HepG2 (cell line): ENCODE measurements at regions not wholly inside any gene's neighbourhood (a gene's known extent, or its start where the extent isn't known, plus 50 kb on each side); places are given as distances from the start of the nearest gene placed in this dataset.

Source experiments
- ARID2 ChIP-seq: sonication (generic); formaldehyde crosslinking; IDR thresholded peaks from 2 replicates; pipeline ENCODE4 v1.8.1; 2022; ENCODE audit warnings: mild to moderate bottlenecking, missing genetic modification reagents, borderline replicate concordance
- FOSL1 ChIP-seq: sonication (generic); formaldehyde crosslinking; IDR thresholded peaks from 2 replicates; pipeline ENCODE4 v1.9.0; 2021; ENCODE audit warnings: missing genetic modification reagents, borderline replicate concordance
- HIVEP1 ChIP-seq: sonication (generic); formaldehyde crosslinking; IDR thresholded peaks from 2 replicates; pipeline ENCODE4 v1.4.0; 2020; ENCODE audit warnings: mild to moderate bottlenecking, missing genetic modification reagents
- HMGXB4 ChIP-seq, 2 experiments: sonication (generic) in 1 of 2; formaldehyde crosslinking in 1 of 2; IDR thresholded peaks; 2 replicates each; pipeline versions ENCODE4 v1.4.0 to v1.6.1; 2018 to 2020; ENCODE audit warnings: missing genetic modification reagents in 2 of 2, borderline replicate concordance in 1 of 2, low read depth in 1 of 2, mild to moderate bottlenecking in 1 of 2, missing biosample characterization in 1 of 2
- HNRNPLL ChIP-seq: fragments of 200-400 bp; formaldehyde crosslinking; IDR thresholded peaks from 2 replicates; pipeline ENCODE4 v1.6.1; 2017; ENCODE audit warnings: mild to moderate bottlenecking, low read depth, low read length; ENCODE audit not compliant: poor library complexity, severe bottlenecking
- HOXA7 ChIP-seq: sonication (generic); formaldehyde crosslinking; IDR thresholded peaks from 2 replicates; pipeline ENCODE4 v1.8.1; 2022; ENCODE audit warnings: mild to moderate bottlenecking, missing genetic modification reagents, moderate library complexity
- KDM5A ChIP-seq: fragments of 200-600 bp; sonication (generic); IDR thresholded peaks from 2 replicates; pipeline ENCODE4 v1.7.0; 2018; ENCODE audit warnings: antibody characterized with exemption, mild to moderate bottlenecking, low read length, borderline replicate concordance
- KDM5B ChIP-seq: sonication (generic); formaldehyde crosslinking; IDR thresholded peaks from 2 replicates; pipeline ENCODE4 v1.4.0; 2020; ENCODE audit warnings: missing genetic modification reagents, mild to moderate bottlenecking, borderline replicate concordance
- PRPF4 ChIP-seq: fragments of 200-400 bp; formaldehyde crosslinking; IDR thresholded peaks from 2 replicates; pipeline ENCODE4 v1.6.1; 2016; ENCODE audit warnings: low read length, low read depth; ENCODE audit not compliant: poor library complexity, severe bottlenecking
- SMAD3 ChIP-seq: sonication (generic); formaldehyde crosslinking; IDR thresholded peaks from 2 replicates; pipeline ENCODE4 v1.4.0; 2020; ENCODE audit warnings: missing genetic modification reagents
- SPEN ChIP-seq: sonication (generic); formaldehyde crosslinking; IDR thresholded peaks from 2 replicates; pipeline ENCODE4 v1.5.1; 2020; ENCODE audit warnings: low read depth, mild to moderate bottlenecking, missing genetic modification reagents
- ZBTB25 ChIP-seq: IDR thresholded peaks from 2 replicates; pipeline ENCODE4 v1.6.1; 2018; ENCODE audit warnings: missing genetic modification reagents
- ZNF20 ChIP-seq: sonication (generic); formaldehyde crosslinking; IDR thresholded peaks from 2 replicates; pipeline ENCODE4 v1.4.0; 2020; ENCODE audit warnings: mild to moderate bottlenecking, moderate library complexity, missing genetic modification reagents
- ZNF747 ChIP-seq: sonication (generic); formaldehyde crosslinking; IDR thresholded peaks from 2 replicates; pipeline ENCODE4 v1.8.1; 2023; ENCODE audit warnings: missing genetic modification reagents, mild to moderate bottlenecking, borderline replicate concordance
- TF ChIP-seq, protein P1 (sequence below): sonication (generic); formaldehyde crosslinking; IDR thresholded peaks from 2 replicates; pipeline ENCODE4 v1.5.1; 2020; ENCODE audit warnings: mild to moderate bottlenecking, missing genetic modification reagents

DNA sequence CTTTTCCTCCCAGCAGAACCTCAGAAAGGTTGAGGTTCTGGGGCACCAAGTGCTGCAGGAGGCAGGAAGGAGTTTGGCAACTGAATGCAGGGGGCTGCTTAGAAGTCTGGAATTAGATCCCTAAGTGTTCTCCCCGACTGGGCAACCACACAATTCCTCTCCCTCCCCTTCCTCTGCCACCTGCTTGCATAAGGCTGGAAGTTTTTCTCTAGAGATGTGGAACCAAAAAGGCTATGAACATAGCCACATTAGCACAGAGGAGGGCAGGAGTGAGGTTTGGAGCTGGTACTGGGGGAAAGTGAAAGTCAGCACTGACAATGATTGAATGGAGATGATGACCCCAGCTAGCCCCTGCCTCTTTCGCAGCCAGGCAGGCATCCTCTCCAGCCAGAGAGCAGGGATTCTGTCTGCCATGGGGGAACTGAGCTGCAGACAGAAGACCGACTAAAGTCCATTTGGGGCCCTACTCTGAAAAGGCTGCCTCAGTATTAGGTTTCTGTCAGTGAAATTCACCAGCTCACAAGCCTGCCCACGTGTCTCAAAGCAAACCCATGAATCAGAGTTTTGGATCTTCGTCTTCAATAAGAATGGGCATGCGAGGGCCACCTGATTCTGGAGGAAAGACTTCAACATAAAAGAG lies 87.9 kb upstream of the ITGA6 start (continued):
- 0 out of 4 replicates have a peak, but pooled peaks of 1 of the 2 experiments have one; percentile 52 for TF ChIP-seq HMGXB4 (CRISPR knock-in tag; IDR thresholded peaks at IDR 0.05; ENCODE audit: borderline replicate concordance in 1 of 2, low read depth in 1 of 2)
- peak; percentile 57; the same call in 1 of the 2 replicates for TF ChIP-seq SPEN (CRISPR knock-in tag)
- no peak for TF ChIP-seq ZNF20 (CRISPR knock-in tag)
- TF ChIP-seq HIVEP1 (CRISPR knock-in tag), result 0 out of 2 replicates have a peak, but pooled peaks have one; percentile 63
- no peak for TF ChIP-seq PRPF4
- TF ChIP-seq, protein P1, sequence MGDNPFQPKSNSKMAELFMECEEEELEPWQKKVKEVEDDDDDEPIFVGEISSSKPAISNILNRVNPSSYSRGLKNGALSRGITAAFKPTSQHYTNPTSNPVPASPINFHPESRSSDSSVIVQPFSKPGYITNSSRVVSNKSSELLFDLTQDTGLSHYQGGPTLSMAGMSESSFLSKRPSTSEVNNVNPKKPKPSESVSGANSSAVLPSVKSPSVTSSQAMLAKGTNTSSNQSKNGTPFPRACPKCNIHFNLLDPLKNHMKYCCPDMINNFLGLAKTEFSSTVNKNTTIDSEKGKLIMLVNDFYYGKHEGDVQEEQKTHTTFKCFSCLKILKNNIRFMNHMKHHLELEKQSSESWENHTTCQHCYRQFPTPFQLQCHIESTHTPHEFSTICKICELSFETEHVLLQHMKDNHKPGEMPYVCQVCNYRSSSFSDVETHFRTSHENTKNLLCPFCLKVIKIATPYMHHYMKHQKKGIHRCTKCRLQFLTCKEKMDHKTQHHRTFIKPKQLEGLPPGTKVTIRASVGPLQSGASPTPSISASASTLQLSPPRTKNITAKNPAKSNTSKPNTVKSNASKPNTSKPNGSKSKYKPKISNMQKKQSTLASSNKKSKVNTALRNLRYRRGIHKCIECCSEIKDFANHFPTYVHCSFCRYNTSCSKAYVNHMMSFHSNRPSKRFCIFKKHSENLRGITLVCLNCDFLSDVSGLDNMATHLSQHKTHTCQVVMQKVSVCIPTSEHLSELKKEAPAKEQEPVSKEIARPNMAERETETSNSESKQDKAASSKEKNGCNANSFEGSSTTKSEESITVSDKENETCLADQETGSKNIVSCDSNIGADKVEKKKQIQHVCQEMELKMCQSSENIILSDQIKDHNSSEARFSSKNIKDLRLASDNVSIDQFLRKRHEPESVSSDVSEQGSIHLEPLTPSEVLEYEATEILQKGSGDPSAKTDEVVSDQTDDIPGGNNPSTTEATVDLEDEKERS (CRISPR knock-in tag), result no peak
- no peak for TF ChIP-seq ARID2 (CRISPR knock-in tag)
- TF ChIP-seq KDM5B (CRISPR knock-in tag), result peak; percentile 85; the same call in 1 of the 2 replicates
- TF ChIP-seq ZBTB25, result no peak
- no peak for TF ChIP-seq FOSL1 (CRISPR knock-in tag)
- TF ChIP-seq KDM5A, result no peak
- no peak for TF ChIP-seq HOXA7
- TF ChIP-seq SMAD3 (CRISPR knock-in tag), result peak; percentile 83
- TF ChIP-seq HNRNPLL, result no peak
- peak; percentile 19; the same call in 1 of the 2 replicates for TF ChIP-seq ZNF747
